ENCODE measurements at regions not wholly inside any gene's neighbourhood (a gene's known extent, or its start where the extent isn't known, plus 50 kb on each side); places are given as distances from the start of the nearest gene placed in this dataset.

DNA sequence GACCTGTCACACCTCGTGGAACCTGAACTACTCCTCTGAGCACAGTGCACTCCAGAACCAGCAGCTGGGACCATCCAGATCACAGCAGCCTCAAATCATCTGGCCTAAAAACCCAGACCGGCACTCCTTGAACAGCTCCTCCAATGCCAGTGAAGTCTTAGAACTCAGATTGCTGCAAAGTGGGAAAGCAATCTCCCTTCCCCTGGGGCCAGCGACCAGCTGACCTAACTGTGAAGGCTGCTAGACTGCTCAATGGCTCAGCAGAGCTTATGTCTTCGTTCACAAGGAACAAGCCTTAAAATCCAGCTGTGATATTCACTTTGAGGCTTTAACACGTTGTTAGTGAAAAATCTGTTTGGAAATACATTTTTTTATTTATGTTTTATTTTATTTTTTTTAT, 243.2 kb downstream of the ANKRD60 start:
- no peak overlapping the region for H3K27ac ChIP-seq (ENCODE audit: insufficient read length, low read depth, low read length)
- H3K4me3 Mint-ChIP-seq: no peak overlapping the region
- no peak overlapping the region for H4K5ac ChIP-seq (ENCODE audit: insufficient read length, low read depth, low read length)
- no peaks in the 10 kb centered on the region for H3K9me3 ChIP-seq (ENCODE audit: control insufficient read depth, low read depth, low read length)
- no peaks in the 10 kb centered on the region for H3K79me2 ChIP-seq (ENCODE audit: insufficient read depth, low read length)
- H4K91ac ChIP-seq (ENCODE audit: insufficient read length, low read depth, low read length): no peak overlapping the region
- no peak overlapping the region for H2BK5ac ChIP-seq (ENCODE audit: insufficient read length, low read length)
- peaks cover 8% of the 10 kb centered on the region for H3K27me3 Mint-ChIP-seq (ENCODE audit: low read depth)
- no peak overlapping the region for H2AK5ac ChIP-seq (ENCODE audit: insufficient read length, low read length)
- no peak overlapping the region for H4K8ac ChIP-seq (replicated peaks; ENCODE audit: insufficient read length, low read depth, low read length)
- no peaks in the 10 kb centered on the region for H3K4me1 ChIP-seq (ENCODE audit: insufficient read depth, low read length)
- peaks cover 4 to 17% of the 10 kb centered on the region in 2 experiments; a peak in 3 of 4 replicates for H3K4me1 Mint-ChIP-seq
- no peak for DNase-seq
- H3K27me3 ChIP-seq (ENCODE audit: insufficient read depth, low read length): no peaks in the 10 kb centered on the region
- TF ChIP-seq, protein P1, sequence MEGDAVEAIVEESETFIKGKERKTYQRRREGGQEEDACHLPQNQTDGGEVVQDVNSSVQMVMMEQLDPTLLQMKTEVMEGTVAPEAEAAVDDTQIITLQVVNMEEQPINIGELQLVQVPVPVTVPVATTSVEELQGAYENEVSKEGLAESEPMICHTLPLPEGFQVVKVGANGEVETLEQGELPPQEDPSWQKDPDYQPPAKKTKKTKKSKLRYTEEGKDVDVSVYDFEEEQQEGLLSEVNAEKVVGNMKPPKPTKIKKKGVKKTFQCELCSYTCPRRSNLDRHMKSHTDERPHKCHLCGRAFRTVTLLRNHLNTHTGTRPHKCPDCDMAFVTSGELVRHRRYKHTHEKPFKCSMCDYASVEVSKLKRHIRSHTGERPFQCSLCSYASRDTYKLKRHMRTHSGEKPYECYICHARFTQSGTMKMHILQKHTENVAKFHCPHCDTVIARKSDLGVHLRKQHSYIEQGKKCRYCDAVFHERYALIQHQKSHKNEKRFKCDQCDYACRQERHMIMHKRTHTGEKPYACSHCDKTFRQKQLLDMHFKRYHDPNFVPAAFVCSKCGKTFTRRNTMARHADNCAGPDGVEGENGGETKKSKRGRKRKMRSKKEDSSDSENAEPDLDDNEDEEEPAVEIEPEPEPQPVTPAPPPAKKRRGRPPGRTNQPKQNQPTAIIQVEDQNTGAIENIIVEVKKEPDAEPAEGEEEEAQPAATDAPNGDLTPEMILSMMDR (conservative IDR thresholded peaks at IDR 0.05): no peak
- no peak overlapping the region for H2BK120ac ChIP-seq (ENCODE audit: low read depth, low read length, poor library complexity, severe bottlenecking)
- H3K23me2 ChIP-seq (ENCODE audit: insufficient read length, low read depth, low read length, poor library complexity, severe bottlenecking): no peaks in the 10 kb centered on the region
- no CpG with 5 or more reads among the region's 5 CpGs for WGBS (ENCODE audit: extremely low coverage, insufficient read length, low lambda C conversion rate)
- H3K56ac ChIP-seq (ENCODE audit: insufficient read length, low read depth, low read length): no peak overlapping the region
- H3K23ac ChIP-seq (ENCODE audit: insufficient read length, low read depth, low read length): no peak overlapping the region
- H4K20me1 ChIP-seq (ENCODE audit: control insufficient read depth, insufficient read depth, insufficient read length): no peaks in the 10 kb centered on the region
- no peaks in the 10 kb centered on the region for H3K79me1 ChIP-seq (ENCODE audit: insufficient read depth, low read depth, low read length, poor library complexity, severe bottlenecking)
- no peak overlapping the region for H3K4ac ChIP-seq (ENCODE audit: low read depth, low read length)
- no peak overlapping the region for H3K18ac ChIP-seq (ENCODE audit: insufficient read length, low read depth, low read length)
- H3K27ac Mint-ChIP-seq: no peak overlapping the region
- H3K36me3 Mint-ChIP-seq (ENCODE audit: insufficient read depth in 1 of 3, low read depth in 3 of 3): no peaks in the 10 kb centered on the region
- H2BK20ac ChIP-seq (ENCODE audit: low read depth, low read length, poor library complexity, severe bottlenecking): no peak overlapping the region
- H2BK15ac ChIP-seq (ENCODE audit: low read depth, low read length): no peak overlapping the region
- no peak overlapping the region for H3K9ac ChIP-seq (ENCODE audit: extremely low read depth, insufficient read length, low read length)
- no peak overlapping the region for H3K4me2 ChIP-seq (ENCODE audit: insufficient read depth, insufficient read length, low read length)
- no peak overlapping the region for H3T11ph ChIP-seq (ENCODE audit: low read length)
- H2AFZ ChIP-seq (ENCODE audit: low read length): no peak overlapping the region
- H3K9me3 Mint-ChIP-seq: no peaks in the 10 kb centered on the region
- H3K14ac ChIP-seq (ENCODE audit: insufficient read depth, low read length): no peak overlapping the region; the same call in 1 of the 2 replicates
- H2BK12ac ChIP-seq (ENCODE audit: insufficient read length, low read depth, low read length): no peak overlapping the region
